Thyroid gland (tissue), 4 donors: ENCODE measurements at regions not wholly inside any gene's neighbourhood (a gene's known extent, or its start where the extent isn't known, plus 50 kb on each side); places are given as distances from the start of the nearest gene placed in this dataset.
A peak's percentile ranks its signal among the peaks of the same experiment; 100 is the strongest.

Experiments used
- DNase-seq, 2 donors: peaks; one replicate each; pipeline ENCODE4 v3.0.0-alpha.2; 2019
- H3K27ac ChIP-seq, 3 donors: fragments of 200-600 bp; sonication (generic); 1 replicate in 2 of 3; 2 replicates in 1 of 3; pipeline ENCODE4 v1.5.1; 2016 to 2019; ENCODE audit warnings: mild to moderate bottlenecking in 1 of 3, moderate library complexity in 1 of 3
- H3K27me3 ChIP-seq: fragments of 200-600 bp; sonication (generic); one replicate; pipeline ENCODE4 v1.5.1; 2019
- H3K36me3 ChIP-seq, 2 donors: fragments of 200-600 bp; sonication (generic); one replicate each; pipeline ENCODE4 v1.5.1; 2016 to 2019
- H3K4me1 ChIP-seq, 2 donors: fragments of 200-600 bp; sonication (generic); one replicate each; pipeline ENCODE4 v1.5.1; 2017 to 2019
- H3K4me3 ChIP-seq, 3 donors: fragments of 200-600 bp; sonication (generic); replicated peaks in 1 of 3; 1 replicate in 2 of 3; 2 replicates in 1 of 3; pipeline ENCODE4 v1.5.1; 2016; ENCODE audit warnings: mild to moderate bottlenecking in 1 of 3
- H3K9me3 ChIP-seq: fragments of 200-600 bp; sonication (generic); one replicate; pipeline ENCODE4 v1.5.1; 2017
- POLR2A ChIP-seq, 2 donors: fragments of 450-650 bp; IDR thresholded peaks; one replicate each; pipeline ENCODE4 v1.6.1; 2017; ENCODE audit warnings: antibody characterized with exemption in 2 of 2, mild to moderate bottlenecking in 2 of 2, moderate library complexity in 1 of 2
- WGBS, 2 donors: methylation state at CpG; one replicate each; pipeline ENCODE4 v1.1.5; 2017; 5-methylcytosine and 5-hydroxymethylcytosine counted together
- intact Hi-C: fragments of 100-400 bp; cut with DNase I; formaldehyde crosslinking; loops from one replicate; pipeline ENCODE4 v1.15.1; 2023
- TF ChIP-seq, protein P1 (sequence below), 6 experiments: fragments of 200-600 bp in 3 of 6; fragments of 450-650 bp in 3 of 6; sonication (generic) in 3 of 6; IDR thresholded peaks; one replicate each; pipeline ENCODE4 v1.5.1; 2016 to 2019; ENCODE audit warnings: antibody characterized with exemption in 6 of 6, mild to moderate bottlenecking in 2 of 6, inconsistent platforms in 1 of 6, moderate library complexity in 1 of 6

DNA sequence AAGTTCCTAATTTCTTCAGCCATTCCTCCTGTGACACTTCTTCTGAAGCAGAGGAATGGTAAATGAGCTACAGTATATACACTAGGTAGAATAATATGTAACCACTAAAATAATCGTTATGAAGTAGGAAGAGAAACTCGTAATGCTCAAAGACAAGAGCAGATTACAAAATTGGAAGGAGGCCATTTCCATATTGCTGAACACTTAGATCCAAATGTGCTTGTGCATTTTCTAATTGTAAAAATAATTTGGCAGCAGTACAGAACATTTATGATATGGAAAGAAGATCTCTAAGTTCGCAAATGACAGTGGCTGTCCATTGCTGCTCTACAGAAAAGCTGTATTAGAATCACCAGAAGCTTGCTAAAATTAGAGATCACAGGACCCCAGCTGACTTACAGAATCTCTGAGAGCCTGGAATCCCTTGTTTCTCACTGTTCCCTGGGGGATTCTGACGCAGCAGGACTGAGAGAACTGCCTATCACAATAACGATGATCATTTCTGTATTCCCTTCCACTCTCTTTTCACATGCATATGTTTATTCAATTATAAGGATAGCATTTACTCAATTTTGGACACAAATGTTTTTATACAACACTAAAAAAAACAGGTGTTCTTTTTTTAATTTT is 242.1 kb downstream of the OMA1 start:
- H3K4me1 ChIP-seq = no peaks in the 10 kb centered on the region
- TF ChIP-seq, protein P1, sequence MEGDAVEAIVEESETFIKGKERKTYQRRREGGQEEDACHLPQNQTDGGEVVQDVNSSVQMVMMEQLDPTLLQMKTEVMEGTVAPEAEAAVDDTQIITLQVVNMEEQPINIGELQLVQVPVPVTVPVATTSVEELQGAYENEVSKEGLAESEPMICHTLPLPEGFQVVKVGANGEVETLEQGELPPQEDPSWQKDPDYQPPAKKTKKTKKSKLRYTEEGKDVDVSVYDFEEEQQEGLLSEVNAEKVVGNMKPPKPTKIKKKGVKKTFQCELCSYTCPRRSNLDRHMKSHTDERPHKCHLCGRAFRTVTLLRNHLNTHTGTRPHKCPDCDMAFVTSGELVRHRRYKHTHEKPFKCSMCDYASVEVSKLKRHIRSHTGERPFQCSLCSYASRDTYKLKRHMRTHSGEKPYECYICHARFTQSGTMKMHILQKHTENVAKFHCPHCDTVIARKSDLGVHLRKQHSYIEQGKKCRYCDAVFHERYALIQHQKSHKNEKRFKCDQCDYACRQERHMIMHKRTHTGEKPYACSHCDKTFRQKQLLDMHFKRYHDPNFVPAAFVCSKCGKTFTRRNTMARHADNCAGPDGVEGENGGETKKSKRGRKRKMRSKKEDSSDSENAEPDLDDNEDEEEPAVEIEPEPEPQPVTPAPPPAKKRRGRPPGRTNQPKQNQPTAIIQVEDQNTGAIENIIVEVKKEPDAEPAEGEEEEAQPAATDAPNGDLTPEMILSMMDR (IDR thresholded peaks at IDR 0.05) = no peak
- intact Hi-C loops = no loop called here
- WGBS, 2 donors = 83 to 85% methylated on average over 5 of the region's 5 CpGs
- H3K27me3 ChIP-seq = no peaks in the 10 kb centered on the region
- no peaks in the 10 kb centered on the region for H3K36me3 ChIP-seq
- H3K4me3 ChIP-seq = no peak overlapping the region
- no peak overlapping the region for H3K27ac ChIP-seq
- no peaks in the 10 kb centered on the region for H3K9me3 ChIP-seq
- no peak for DNase-seq

DNA sequence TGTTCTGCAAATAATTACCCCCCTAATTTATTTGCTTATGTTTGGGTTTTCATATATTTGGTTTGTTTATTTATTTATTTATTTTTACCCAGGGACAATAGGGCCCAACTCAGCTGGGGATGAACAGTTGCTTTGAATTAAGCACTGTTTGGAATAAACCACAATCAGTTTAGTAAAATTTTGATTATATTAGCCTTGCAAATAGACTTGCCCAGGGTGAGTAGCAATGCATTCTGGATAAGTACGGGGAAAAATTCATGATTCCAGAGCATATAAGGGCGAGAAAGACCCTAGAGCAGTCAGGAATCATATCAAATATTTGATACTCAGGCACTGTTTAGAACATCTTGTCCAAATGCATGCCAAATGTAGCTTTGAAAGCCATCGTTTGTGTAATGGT is 242.7 kb downstream of the OMA1 start:
- Histone ChIP-seq H3K4me3 (no peak overlapping the region), H3K36me3 (no peaks in the 10 kb centered on the region), H3K27me3 (no peaks in the 10 kb centered on the region), H3K27ac (no peak overlapping the region), H3K4me1 (no peaks in the 10 kb centered on the region), H3K9me3 (no peaks in the 10 kb centered on the region)
- intact Hi-C loops = no loop called here
- TF ChIP-seq, protein P1 (IDR thresholded peaks at IDR 0.05) = no peak
- no peak for DNase-seq
- WGBS, 2 donors = 49 to 77% methylated on average over 3 of the region's 3 CpGs

DNA sequence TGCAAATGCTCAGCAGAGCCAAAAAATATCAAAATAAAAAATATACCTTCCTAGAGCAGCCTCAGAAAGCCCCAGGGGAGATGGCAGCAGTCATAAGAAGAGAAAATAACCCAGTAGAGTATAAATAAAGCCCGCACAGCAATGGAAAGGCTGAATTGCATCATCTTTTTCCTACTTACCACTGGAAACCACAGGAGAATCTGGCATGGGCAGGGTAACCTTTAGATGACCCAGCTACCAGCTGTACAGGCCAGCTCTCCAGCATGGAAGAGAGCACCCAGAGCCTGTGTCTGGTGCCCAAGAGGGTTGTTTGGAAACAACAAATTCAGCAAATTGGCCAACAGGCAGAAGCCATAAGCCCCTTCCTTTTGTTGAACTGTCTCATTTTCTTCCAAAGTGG is 253.1 kb downstream of the OMA1 start:
- no peak for DNase-seq
- Histone ChIP-seq H3K27me3 (no peaks in the 10 kb centered on the region), H3K4me3 (no peak overlapping the region), H3K9me3 (no peaks in the 10 kb centered on the region), H3K4me1 (no peaks in the 10 kb centered on the region), H3K27ac (no peak overlapping the region), H3K36me3 (no peaks in the 10 kb centered on the region)
- intact Hi-C loops = no loop called here
- 78 to 95% methylated on average over 1 of the region's 1 CpG for WGBS, 2 donors
- TF ChIP-seq POLR2A (IDR thresholded peaks at IDR 0.05) = no peak
- TF ChIP-seq, protein P1 (IDR thresholded peaks at IDR 0.05) = no peak

DNA sequence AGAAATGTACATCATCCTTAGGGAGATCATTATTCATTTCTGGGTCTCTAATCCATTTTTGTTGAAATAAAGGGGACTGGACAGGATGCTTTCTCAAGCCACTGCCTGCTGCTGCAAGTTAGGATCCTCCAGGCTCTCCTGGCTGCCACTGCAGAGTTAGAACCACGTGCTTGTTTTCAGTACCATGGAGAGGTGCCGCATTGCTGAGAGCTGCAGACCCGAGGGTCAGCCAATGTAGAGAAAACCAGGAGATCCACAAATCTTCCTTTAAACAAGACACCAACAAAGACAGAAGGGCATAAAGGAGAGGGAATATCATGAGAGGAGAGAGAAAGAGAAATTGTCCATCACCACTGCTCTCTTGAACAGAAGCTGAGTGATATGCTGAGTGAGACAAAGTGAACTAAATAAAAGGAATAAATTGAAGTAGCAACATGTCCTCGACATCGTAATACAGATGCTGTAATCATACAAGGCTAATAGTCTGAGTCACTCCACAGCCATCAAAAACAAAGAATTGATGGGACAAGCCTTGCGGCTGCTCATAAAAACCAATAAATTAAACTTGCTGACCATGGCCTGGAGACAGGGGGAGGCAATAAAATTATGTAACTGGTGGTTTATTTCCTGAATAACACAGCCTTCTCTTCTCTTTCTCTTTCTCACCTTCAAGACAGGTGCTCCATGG is 255.7 kb downstream of the OMA1 start:
- 52 to 56% methylated on average over 6 of the region's 6 CpGs for WGBS, 2 donors
- DNase-seq = peak; percentile 2

DNA sequence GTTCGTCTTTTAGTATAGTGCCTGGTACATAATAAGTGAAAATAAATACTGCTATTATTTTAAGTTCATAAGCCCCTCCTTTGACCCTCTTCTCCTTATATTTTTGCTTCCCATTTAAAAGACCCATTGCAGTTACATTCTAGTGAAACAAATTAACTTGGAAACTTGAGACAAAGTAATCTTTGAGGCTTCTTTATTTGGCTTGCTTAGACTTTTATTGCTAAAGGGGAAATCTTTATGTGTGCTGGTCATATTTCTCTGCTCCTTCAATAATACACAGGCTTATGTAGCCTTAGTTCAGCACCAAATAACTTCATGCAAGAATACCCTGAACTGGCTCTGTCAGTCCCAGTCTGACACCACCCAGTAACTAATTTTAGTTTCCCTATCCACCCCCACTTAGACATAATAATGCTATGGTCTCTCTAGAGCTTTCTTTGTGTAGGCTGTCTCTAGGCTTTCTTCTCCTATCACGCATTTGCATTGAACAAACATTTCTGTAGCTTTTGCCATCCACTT is 257.8 kb downstream of the OMA1 start:
- no peaks in the 10 kb centered on the region for H3K4me1 ChIP-seq
- no peaks in the 10 kb centered on the region for H3K36me3 ChIP-seq
- H3K4me3 ChIP-seq = no peak overlapping the region
- no peak overlapping the region for H3K27ac ChIP-seq
- DNase-seq = no peak
- intact Hi-C loops = no loop called here
- 55 to 67% methylated on average over 2 of the region's 2 CpGs for WGBS, 2 donors
- TF ChIP-seq POLR2A (IDR thresholded peaks at IDR 0.05) = no peak
- TF ChIP-seq, protein P1 (IDR thresholded peaks at IDR 0.05) = no peak
- no peaks in the 10 kb centered on the region for H3K27me3 ChIP-seq
- H3K9me3 ChIP-seq = no peaks in the 10 kb centered on the region

More for the DNA sequence above, 255.7 kb downstream of the OMA1 start:
- intact Hi-C loops = no loop called here
- no peak overlapping the region for H3K27ac ChIP-seq
- H3K27me3 ChIP-seq = no peaks in the 10 kb centered on the region
- no peaks in the 10 kb centered on the region for H3K36me3 ChIP-seq
- H3K4me1 ChIP-seq = no peaks in the 10 kb centered on the region
- H3K4me3 ChIP-seq = no peak overlapping the region
- no peak for TF ChIP-seq POLR2A (IDR thresholded peaks at IDR 0.05)
- TF ChIP-seq, protein P1 (IDR thresholded peaks at IDR 0.05) = no peak
- H3K9me3 ChIP-seq = no peaks in the 10 kb centered on the region
